Coronary artery (tissue), 2 donors: ENCODE measurements at regions not wholly inside any gene's neighbourhood (a gene's known extent, or its start where the extent isn't known, plus 50 kb on each side); places are given as distances from the start of the nearest gene placed in this dataset.

Source experiments
- DNase-seq: peaks from one replicate; pipeline ENCODE4 v3.0.0-alpha.2; 2017; ENCODE audit warnings: low spot score
- H3K27ac ChIP-seq, 2 donors: fragments of 200-600 bp; sonication (generic); one replicate each; pipeline ENCODE4 v1.5.1; 2016 to 2019
- H3K4me3 ChIP-seq: fragments of 200-600 bp; sonication (generic); 2 replicates; pipeline ENCODE4 v1.5.1; 2016; ENCODE audit warnings: mild to moderate bottlenecking, moderate library complexity
- CTCF ChIP-seq: fragments of 200-600 bp; sonication (generic); IDR thresholded peaks from one replicate; pipeline ENCODE4 v1.5.1; 2019; ENCODE audit warnings: antibody characterized with exemption

- H3K4me3 ChIP-seq: no peak overlapping the region
- DNase-seq: no peak
- H3K27ac ChIP-seq: no peak overlapping the region
- TF ChIP-seq CTCF: no peak
Measured at GRCh38 chr14:28321475-28322244, 444.9 kb upstream of the FOXG1 start.

GRCh38 chr14:28323366-28323765 lies 443.2 kb upstream of the FOXG1 start:
- no peak for DNase-seq
- TF ChIP-seq CTCF: no peak
- Histone ChIP-seq H3K4me3 (no peak overlapping the region), H3K27ac (no peak overlapping the region)

- Histone ChIP-seq H3K4me3 (no peak overlapping the region), H3K27ac (no peak overlapping the region)
- TF ChIP-seq CTCF: no peak
- DNase-seq: no peak
Measured at GRCh38 chr14:28323951-28324741, 442.4 kb upstream of the FOXG1 start.

- TF ChIP-seq CTCF: no peak
- no peak for DNase-seq
Measured at GRCh38 chr14:28340816-28341215, 425.8 kb upstream of the FOXG1 start.

GRCh38 chr14:28344381-28344780 lies 422.2 kb upstream of the FOXG1 start:
- Histone ChIP-seq H3K27ac (no peak overlapping the region), H3K4me3 (no peak overlapping the region)
- DNase-seq: no peak
- no peak for TF ChIP-seq CTCF

More at GRCh38 chr14:28340816-28341215, 425.8 kb upstream of the FOXG1 start:
- Histone ChIP-seq H3K4me3 (no peak overlapping the region), H3K27ac (no peak overlapping the region)

GRCh38 chr14:28348797-28349196 lies 417.8 kb upstream of the FOXG1 start:
- Histone ChIP-seq H3K4me3 (no peak overlapping the region), H3K27ac (no peak overlapping the region)
- DNase-seq: no peak
- no peak for TF ChIP-seq CTCF
